ENCODE measurements at regions not wholly inside any gene's neighbourhood (a gene's known extent, or its start where the extent isn't known, plus 50 kb on each side); places are given as distances from the start of the nearest gene placed in this dataset.
A peak's percentile ranks its signal among the peaks of the same experiment; 100 is the strongest.

DNA sequence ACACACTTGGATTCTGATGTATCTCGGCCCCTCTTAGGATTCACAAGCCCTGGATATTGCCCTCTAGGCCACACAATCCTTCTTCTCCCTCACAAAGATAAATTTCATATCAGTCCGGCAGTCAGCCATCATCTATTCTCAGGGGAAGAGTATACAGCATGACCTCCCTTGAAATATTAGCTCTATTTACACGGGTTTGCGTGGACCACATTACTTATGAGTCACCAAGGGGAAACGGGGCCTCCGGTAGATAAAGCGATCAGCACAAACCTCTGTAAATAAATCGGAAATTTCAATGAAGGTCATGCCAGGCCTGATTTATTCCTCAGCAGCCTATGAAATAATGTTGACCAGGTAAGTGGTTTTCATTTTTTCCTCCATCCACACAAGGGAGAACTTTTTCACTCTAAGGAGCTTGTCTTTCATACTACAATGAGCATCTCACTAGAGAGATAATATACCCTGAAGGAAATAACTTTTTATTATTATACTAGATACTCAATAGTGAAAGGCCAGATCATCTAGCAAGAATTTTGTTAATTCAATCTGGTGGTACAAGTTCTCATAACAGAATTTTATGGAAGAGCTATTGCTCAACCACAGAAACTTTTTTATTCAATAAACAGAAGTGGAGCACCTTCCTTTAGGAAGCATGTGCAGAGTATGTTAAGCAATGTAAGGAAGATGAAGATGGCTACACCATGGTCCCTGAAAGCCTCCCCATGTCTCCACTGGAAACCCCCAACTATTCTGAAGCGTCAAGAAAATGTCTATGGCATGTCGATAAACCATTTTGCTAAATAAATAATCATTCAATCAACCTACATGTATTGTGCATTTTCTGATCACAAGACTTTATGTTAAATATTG is 125.2 kb upstream of the PIK3C3 start:
- DNase-seq, result no peak

DNA sequence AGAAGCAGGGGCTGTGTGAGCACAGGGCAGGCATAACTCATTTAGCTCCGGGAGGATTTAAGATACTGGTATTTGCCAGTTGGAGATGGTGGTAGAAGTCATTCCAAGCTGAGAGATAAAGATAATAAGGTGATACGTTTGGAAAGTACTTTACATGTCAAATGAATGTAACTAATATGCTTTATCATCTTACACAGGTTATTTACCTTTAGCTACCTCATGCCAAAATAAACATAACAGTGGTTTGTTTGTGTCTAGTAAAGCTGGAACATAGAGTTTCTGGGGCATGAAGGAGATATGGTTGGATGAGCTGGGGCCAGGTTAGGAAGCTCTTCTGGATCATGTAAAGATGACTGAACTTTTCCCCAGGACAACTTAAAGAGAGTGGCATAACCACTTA is 126.9 kb upstream of the PIK3C3 start:
- DNase-seq, result peak; percentile 5

DNA sequence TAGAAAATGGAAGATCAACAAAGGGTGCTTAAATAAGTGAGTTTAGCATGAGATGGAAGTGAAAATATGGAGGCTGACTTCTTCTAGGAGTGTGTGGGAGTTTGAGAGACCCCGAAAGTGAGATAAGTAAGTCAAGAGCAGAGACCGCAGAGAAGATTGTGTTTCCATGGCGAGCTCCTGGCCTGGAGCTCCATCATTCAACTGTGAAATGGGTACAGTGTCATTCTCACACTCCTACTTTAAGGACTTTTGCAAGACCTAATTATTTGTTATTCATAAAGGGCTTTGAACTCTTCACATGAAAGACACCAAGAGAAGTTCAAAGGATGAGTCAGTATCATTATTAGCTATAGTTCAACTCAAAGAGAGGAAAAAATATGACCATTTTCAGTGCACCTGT is 134.2 kb upstream of the PIK3C3 start:
- DNase-seq, result no peak

DNA sequence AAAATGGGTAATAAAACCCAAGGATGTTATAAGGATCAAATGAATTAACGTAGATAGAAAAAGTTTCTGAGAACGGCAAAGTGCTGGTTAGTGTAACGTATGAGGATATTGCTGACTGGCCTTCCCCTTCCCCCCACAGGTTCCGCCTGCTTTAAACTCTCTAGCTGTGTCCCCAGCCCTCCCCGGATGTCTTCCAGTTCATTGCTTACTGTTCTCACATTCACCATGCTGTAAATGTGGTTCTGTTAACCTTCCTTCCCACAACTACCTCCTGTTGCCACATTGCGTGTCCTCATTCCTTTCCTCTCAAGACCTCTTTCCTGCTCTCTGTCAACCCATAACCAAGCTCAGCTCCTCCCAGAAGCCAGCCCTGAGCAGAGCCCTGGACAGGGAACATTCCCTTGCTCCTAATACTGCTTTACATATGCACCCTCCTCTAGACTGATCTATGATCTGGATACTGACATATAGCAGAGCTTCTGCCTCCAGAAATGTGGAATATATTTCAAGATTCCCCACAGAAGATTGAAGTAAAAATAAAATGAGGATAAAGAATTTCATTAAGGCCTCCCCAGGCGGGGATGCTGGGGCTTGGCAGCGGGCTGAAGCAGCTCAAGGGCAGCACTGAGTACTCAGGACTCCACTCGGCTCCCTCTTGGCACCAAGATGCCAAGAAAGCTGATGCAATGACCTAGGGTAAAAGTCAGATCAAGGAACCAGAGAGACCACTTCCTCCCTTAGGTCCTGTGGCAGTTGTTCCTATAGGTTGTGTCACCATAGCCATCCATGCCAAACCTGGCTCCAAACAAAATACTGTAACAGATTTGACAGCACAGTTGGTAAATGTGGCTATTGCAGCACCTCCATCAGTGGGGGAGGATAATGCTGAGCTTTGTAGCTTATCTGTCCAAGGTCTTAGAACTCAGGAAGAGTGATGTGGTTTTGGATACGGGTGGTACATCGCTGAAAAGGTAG is 136.4 kb upstream of the PIK3C3 start:
- no peak for DNase-seq

DNA sequence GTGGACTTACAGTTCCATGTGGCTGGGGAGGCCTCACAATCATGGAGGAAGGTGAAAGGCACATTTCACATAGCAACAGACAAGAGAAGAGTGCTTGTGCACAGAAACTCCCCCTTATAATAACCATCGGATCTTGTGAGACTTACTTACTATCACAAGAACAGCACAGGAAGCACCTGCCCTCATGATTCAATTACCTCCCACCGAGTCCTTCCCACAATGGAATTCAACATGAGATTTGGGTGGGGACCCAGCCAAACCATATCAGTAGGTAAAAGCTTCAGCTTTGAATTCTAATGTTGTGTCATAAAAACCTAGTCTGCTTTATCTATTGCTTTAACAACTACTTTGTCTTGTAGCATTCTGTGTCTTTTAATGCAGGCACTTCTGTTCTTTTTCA is 140.4 kb upstream of the PIK3C3 start:
- DNase-seq, result no peak

DNA sequence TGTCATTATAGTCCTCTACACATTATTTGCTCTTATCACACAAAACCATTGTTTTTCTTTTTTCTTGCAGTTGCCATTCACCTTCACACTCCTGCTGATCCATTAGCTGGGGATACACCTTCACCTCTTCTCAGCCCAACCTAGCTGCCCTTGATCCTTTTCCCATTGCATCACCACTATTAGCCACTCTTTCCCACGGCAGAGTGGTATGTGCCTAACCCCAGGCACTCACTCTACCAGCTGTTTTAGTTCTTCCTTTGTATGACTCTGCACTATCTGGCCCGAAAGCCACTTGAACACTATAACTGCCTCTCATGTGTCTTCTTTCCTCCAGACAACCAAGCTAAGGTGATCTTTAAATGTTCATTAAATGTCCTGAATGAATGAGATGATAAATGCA is 145.4 kb upstream of the PIK3C3 start:
- no peak for DNase-seq

DNA sequence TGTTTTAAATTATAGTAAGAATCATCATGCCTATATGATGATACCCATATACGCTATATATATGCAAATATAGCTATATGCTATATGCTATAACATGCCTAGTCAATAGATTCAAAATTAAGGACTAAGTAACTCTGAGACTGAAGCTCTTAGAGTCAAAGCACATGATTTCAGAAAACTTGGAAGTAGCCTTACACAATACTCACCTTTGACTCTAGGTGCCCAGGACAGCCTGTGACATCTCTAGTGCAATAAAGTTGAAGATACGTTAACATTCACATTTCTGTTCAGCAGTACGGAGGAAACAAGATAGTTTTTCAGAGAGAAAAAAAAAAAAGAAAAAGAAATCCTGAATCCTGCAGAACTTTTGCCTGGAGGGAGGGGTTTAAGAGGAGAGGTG is 149.7 kb upstream of the PIK3C3 start:
- DNase-seq, result no peak

DNA sequence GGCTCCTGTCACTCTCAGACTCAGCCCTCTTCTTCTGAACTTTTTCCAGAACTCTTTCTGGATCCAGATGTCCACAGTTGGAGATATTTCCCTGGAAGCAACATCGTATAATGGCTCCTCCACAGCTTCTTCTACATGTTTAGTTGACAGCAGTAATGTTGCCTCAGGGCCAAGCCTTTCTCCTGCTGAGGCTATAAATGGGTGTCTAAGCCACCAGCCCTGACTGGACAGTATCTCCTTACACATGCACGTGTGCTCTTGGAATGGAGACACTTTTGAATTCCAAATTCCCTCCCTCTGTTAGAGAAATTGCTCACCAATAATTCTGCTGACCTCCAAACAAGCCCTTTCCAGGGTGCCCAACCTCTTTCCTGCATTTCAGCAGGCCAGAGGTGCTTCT is 156.2 kb upstream of the PIK3C3 start:
- DNase-seq, result no peak

DNA sequence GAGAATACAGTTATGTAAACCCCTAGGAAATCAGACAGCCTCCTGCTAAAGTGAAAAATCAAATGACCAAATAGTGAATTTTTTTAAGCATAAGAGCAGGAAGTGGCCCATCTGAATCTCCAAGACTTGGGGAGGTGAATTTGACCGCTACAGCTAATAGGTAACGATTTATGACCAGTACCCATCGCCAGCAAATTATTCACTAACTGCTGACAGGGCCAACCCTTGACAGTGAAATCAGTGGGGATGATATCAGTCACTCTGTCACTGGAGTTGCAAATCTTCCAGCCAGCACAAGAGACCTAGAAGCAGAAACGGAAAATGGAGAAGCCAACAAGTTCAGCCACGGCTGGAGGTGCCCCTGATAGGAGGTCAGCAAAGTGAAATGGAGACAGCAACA is 164.3 kb upstream of the PIK3C3 start:
- DNase-seq, result no peak

DNA sequence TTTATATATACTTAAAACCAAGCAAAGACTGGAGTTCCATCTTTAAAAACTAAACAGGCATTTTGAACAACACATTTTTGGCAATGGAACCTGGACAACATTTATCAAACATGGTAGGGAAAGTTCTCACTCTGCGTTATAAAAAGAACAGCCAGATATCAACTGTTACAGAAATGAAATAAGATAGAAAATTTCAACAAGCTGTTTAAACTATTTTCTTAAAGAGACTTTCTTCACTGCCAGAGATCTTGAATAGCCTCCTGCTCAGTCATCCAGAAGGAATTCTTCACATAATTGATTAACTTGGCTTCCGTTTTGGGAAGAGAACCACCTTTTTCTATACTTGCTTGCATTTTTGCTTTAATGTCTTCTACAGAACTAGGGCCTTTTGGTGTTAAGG is 166.0 kb upstream of the PIK3C3 start:
- no peak for DNase-seq

DNA sequence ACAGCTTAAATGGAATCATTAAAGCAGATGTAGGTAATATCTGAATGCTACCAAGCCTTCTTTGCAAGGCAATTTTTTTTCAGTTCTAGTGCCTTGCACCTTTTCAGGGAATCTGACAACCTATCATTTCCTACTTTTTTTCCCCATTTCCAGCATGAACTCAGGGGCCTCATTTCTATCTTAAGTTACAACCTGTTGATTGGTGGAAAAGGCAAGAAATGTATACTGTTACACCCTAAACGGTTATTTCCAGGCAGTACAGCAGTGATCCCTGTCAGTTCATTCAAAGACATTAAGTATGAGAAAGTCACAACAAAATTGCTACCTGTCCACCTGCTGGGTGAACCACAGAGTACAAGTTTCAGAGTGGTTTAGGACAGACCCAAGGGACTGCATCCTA is 171.2 kb upstream of the PIK3C3 start:
- no peak for DNase-seq

DNA sequence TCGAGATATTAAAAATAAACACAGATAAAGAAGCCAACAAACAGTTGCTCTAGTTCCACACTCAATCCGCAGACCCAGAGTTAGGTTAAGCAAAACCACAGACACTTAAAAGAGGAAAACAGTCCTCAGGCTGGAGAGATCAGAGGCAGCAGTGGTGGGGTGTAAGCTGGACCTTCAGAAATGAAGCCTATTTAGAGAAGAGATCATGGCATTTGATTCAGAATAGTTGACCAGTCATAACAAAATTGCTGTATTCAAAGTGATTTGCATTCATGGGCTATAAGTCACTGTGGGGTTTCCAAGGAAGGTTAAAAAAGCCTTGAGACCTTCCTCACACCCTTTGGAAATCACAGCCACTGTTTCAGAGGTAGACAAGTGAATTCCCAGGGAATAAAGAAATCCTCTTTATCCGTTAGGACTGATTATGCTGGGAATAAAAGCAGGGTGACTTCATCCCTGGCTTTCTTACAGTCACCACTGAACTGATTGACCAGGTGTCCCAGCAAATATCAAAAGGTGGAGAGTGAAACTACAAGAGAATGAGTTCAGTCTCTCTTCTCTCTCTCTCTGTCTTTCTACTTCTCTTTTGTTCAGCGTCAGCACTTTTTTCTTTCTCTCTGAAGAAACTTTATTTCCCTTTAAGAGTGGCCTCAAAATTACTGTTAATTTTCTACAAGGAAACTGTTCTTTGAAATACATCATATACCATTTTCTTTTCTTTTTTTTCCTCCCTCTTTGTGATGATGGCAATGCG is 171.8 kb upstream of the PIK3C3 start:
- no peak for DNase-seq

DNA sequence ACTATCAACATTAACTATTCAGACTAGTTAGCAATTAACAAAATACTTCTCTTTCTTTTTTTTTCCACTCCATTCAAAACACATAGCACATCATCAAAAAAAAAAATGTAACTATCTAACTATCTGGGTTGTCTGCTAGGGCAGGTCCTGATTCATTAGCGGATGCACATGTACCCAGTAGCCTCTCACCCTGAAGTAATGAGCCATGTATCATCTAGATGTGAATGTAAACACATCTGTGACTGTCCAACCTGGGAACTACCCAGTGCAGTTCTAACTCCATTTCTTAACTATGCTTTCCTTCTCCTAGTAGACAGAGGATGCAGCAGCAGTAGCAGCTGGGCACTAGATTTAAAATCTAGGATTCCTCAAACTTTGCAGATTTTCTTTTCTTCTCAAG is 183.1 kb upstream of the PIK3C3 start:
- DNase-seq, result no peak

DNA sequence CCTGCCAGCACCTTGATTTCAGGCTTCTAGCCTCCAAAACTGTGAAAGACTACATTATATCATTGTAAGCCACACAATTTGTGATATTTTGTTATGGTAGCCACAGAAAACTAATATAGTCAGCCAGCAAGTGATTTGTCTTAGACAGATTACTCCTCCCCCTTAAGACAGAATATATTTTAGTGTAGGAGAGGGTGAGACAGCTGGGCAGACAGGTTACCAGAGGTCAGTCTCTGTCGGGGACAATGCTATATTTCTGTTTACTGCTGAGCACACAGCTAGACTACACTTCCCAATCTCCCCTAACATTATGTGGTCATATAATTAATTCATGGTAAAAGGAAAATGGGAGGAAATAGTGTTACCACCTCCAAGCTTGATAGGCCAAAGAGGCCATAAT is 185.8 kb upstream of the PIK3C3 start:
- no peak for DNase-seq

DNA sequence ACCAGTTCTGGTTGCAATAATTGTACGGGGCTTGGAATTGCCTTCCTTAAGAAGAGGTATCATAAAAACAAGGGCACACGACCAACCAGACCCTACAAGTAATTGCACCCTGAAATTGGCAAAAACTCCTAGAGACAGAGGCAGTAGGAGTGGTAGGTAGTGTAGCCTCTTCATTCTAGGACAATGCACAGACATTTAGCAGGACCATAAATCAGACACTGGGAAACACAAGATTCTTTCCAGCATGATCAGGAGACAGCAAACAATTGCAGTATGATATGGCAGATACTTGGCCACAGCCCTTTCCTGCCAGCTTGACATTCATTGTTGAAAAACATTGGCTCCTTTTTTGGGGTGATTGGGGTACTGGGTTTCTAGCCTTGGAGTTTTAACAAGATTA is 186.6 kb upstream of the PIK3C3 start:
- no peak for DNase-seq

DNA sequence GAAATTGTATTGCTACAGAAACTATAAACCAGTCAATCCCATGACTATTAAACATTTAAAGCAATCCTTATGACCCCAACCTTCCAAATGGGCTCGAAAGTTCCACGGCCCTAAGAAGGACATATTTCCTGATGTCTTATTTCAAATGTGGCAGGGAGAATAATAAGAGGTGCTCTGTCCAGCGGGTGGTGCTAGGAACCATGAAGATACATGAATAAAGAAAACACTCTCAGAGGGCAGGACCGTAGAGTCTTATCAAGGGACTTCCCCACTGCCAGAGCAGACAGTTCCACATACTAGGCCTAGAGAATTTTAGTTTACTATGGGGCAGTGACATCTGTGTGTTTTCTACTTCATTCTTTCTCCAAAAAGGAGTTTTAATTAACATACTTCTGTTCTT is 187.1 kb upstream of the PIK3C3 start:
- DNase-seq, result no peak

DNA sequence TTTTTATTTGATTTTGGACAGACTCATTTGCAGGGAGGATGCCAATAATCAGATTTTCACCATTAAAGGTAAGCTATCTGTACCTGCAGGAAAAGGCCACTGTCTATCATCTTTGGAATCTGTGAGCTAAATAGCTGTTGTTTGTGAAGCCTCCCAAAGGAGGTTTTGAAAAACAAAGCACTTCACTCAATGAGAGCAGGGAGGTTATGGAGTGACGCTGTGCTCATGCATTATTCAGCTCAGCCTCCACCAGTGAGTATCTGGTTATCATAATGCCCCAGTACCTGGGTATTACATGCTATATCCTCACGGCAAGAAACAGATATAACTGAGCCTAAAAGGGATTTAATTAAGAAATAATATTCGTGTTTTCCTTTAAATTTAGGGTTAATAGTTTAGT is 189.6 kb upstream of the PIK3C3 start:
- DNase-seq, result no peak

DNA sequence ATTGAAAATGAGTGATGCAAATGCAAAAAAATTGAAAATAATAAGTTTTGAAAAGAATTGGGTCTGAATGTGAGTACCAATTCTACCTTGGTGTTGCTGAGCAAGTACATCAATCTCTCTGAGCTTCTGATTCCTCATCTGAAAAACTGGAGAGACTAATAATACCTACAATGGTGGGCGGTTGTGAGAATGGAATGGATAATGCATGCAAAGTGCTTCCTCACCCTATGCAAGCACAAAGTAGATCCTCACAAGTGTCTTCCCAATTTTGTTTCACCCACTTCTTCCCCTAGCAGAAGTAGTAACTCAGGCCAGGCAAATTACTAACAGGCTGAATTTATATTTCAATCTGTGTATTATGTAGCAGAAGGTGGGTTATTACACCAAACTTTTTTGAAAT is 191.7 kb upstream of the PIK3C3 start:
- no peak for DNase-seq

DNA sequence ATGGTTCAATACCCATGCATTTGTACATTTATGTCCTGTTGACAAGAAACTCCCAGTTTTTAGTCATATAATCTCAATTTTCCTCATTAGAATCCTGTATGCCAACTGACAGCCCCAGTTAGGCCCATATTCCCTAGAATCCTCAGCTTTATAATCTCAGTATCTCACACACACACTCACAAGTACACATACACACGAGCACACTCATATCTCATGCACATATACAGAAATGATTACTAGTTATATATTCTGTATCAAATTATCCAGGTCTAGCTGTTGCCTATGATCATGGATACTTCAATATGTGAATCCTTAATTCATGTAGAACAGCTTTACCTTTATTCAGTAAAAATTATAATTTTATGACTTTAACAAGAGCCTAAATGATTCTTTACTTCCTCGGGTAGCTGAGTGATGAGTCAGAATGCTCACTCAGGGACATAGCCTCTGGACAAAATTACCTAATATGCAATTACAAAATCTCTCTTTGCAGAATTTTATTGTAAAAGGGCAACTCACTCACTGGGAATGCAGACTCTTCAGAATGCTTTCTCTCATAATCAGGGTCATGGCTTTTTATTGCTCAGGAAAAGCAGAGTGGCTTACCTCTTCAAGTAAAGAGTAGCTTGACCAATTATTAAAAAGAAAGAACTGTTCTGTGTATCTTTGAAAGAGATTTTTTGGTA is 193.6 kb upstream of the PIK3C3 start:
- DNase-seq, result no peak

DNA sequence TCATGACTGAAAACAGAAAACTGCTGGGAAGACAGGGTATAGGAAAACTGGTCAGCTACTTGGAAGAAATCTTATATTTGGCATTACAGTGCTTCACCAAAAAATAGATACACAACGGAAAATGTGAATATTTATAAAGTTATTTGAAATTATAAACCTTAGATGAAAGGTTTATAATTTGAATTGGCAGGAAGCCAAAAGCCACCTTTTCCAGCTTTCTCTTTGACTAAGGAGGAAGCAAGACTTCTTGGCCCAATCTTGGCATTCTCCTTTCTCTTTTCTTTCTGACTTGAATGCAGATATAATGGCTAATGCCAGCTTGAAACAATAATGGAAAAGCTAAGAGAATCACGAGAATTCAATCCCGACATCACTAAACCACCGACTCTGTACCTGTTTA is 196.5 kb upstream of the PIK3C3 start:
- DNase-seq, result no peak

DNA sequence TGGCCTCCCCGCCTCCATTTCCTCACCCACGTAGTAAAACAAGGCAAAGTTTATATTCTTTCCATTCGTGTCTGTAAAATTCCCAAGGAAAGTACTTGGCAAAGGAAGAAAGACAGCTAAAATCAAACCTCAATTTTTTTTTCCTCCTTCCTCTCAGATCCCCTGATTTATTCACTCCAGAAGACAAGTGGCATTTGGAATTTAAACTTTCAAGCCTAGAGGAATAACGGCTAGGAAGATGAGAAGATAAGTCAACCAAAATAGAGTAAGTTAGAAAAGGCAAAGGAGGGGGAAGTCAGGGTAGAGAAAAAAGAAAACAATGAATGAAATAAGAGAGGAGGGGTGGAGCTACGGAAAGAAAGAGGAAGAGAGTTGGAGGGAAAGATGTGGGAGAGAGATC is 198.9 kb upstream of the PIK3C3 start:
- no peak for DNase-seq

DNA sequence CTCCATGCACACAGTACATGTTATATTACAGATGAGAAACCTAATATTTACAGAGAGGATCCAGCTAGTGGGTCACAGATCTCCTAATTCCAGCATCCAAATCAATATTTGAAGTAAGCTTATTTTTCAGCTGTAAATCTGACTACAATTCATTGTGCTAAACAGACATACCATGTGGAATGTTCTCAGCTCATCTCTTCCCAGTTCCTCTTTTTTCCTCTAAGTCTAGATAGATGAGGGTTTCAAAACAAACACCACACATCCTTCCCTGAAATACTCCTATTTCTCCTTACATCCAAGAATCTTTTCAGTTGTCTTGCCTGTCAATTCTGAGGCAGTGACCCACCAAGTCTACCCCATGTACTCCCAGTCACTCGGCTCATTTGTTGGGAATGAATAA is 200.7 kb upstream of the PIK3C3 start:
- DNase-seq, result no peak

DNA sequence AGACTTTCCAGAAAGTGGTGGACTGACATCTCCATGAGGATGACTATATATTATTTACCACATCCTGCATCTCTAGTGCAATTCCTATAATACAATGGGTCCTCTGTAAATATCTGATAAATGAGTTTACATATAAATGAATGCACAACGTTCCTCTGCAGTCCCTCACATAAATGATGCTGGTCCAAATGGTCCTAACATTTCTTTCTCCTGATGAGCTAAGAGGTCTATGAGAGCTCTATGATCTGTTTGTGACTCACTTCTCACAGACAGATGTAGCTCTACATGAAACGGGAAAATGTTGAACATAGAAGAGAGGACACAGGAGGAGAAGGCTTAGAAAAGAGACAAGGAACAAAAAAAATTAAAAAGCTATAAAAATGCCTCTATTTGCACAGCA is 201.2 kb upstream of the PIK3C3 start:
- no peak for DNase-seq

Measured in NCI-H2081 treated with DMSO at 0.1 percent for 48 hours (cell line).